Stimulated activated CD8-positive, alpha-beta memory T cell treated with anti-CD3 and anti-CD28 coated beads, Interleukin-15, amount 100 ng/mL, for 4 hours (primary cell): ENCODE measurements at regions not wholly inside any gene's neighbourhood (a gene's known extent, or its start where the extent isn't known, plus 50 kb on each side); places are given as distances from the start of the nearest gene placed in this dataset.

ENCODE experiments used
- DNase-seq, 2 donors: peaks; one replicate each; pipeline ENCODE4 v3.0.0-alpha.2; 2020; ENCODE audit warnings: low read depth in 2 of 2

GRCh38 chr4:56086073-56086541 is 137.4 kb downstream of the CEP135 start:
- no peak for DNase-seq

- DNase-seq, result no peak
These were observed 136.5 kb downstream of the CEP135 start for GRCh38 chr4:56085275-56085674.

GRCh38 chr4:56084851-56085250 is 136.1 kb downstream of the CEP135 start:
- DNase-seq, result no peak
